ENCODE measurements at regions not wholly inside any gene's neighbourhood (a gene's known extent, or its start where the extent isn't known, plus 50 kb on each side); places are given as distances from the start of the nearest gene placed in this dataset.

GRCh38 chr15:81567924-81568323 is 193.9 kb upstream of the TMC3 start:
- no peak for TF ChIP-seq EZH2 (IDR thresholded peaks at IDR 0.05)
- no peak for TF ChIP-seq POLR2AphosphoS5 (IDR thresholded peaks at IDR 0.05; ENCODE audit: borderline replicate concordance, low read depth, low read length)
- TF ChIP-seq FOXP2 (optimal IDR thresholded peaks at IDR 0.05; ENCODE audit: control extremely low read depth, extremely low read length, insufficient read depth) = no peak

Data from SK-N-MC (cell line).